ENCODE measurements at regions not wholly inside any gene's neighbourhood (a gene's known extent, or its start where the extent isn't known, plus 50 kb on each side); places are given as distances from the start of the nearest gene placed in this dataset.

DNA sequence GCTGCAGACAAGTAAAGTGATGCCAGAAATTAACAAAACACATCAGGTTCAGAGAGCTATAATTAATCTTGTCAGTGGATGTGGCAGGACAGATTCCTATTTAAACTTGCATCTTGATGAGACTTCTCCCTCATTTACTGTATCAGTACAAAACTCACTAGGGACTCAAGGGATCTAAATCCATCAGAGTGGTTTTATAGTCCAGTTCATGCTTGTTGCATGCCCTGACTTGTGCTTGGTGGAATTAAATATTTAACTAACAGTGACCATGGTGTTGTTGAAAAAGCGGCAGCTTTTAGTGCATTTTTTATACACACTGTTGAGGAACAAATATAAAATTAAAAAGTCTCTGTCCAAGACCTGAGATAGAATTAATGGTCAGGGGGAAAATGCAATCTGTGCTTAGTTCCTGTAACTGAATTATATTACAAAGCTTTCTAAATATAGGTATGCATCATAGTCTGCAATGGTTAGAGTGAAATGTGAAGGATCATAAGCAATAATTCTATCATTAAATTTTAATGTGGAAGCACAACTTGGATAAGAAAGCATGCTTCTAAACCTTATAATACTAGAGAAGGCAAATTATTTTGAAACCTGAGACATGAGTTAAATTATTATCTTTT is 1475.5 kb upstream of the TENM4 start:
- CTCF ChIA-PET (ENCODE audit: partially characterized antibody) = no interaction called here
- Histone ChIP-seq H3K23ac (ENCODE audit: insufficient read length) (no peak overlapping the region), H2AK5ac (ENCODE audit: low read depth, low read length) (no peak overlapping the region), H2BK12ac (ENCODE audit: low read depth, low read length) (no peak overlapping the region), H3K27me3 (replicated peaks in 1 of 4; ENCODE audit: control insufficient read depth in 3 of 4, extremely low read depth in 1 of 4, insufficient read depth in 3 of 4, low read length in 3 of 4) (no peaks in the 10 kb centered on the region), H3K23me2 (ENCODE audit: low read depth, low read length) (no peaks in the 10 kb centered on the region; the same call in 1 of the 2 replicates), H3K9me3 (ENCODE audit: insufficient read depth in 2 of 2, low read depth in 1 of 2, low read length in 1 of 2) (no peaks in the 10 kb centered on the region), H4K5ac (ENCODE audit: insufficient read length, low read depth, low read length) (no peak overlapping the region), H4K91ac (replicated peaks; ENCODE audit: insufficient read length, low read length) (no peak overlapping the region), H2BK15ac (ENCODE audit: low read length) (no peak overlapping the region), H3K27ac (ENCODE audit: low read depth, low read length) (no peak overlapping the region), H2AFZ (ENCODE audit: low read length) (no peak overlapping the region), H2BK20ac (ENCODE audit: low read length) (no peak overlapping the region), H3K14ac (ENCODE audit: insufficient read length) (no peak overlapping the region), H3K4me3 (ENCODE audit: extremely low read depth in 1 of 4, insufficient read depth in 2 of 4, low read depth in 3 of 4, low read length in 4 of 4) (no peak overlapping the region), H3K79me2 (ENCODE audit: control insufficient read depth in 1 of 2, insufficient read depth in 2 of 2, low read length in 2 of 2) (no peaks in the 10 kb centered on the region), H4K8ac (ENCODE audit: extremely low read depth, insufficient read depth, low read length) (no peak overlapping the region), H3K79me1 (ENCODE audit: low read depth, low read length) (no peaks in the 10 kb centered on the region), H3K4ac (replicated peaks; ENCODE audit: insufficient read length, low read depth, low read length) (no peak overlapping the region), H2BK120ac (replicated peaks; ENCODE audit: low read depth, low read length) (no peak overlapping the region), H4K20me1 (replicated peaks in 1 of 2; ENCODE audit: control insufficient read depth in 1 of 2, insufficient read depth in 2 of 2, low read length in 2 of 2) (no peaks in the 10 kb centered on the region), H3K18ac (ENCODE audit: extremely low read depth, low read length) (no peak overlapping the region), H3K36me3 (ENCODE audit: control insufficient read depth in 2 of 4, insufficient read depth in 4 of 4, low read length in 3 of 4) (no peaks in the 10 kb centered on the region), H3K56ac (replicated peaks; ENCODE audit: insufficient read length, low read depth, low read length) (no peak overlapping the region), H3K9ac (replicated peaks in 1 of 4; ENCODE audit: extremely low read depth in 1 of 4, low read depth in 3 of 4, low read length in 3 of 4) (no peak overlapping the region), H2BK5ac (ENCODE audit: low read depth, low read length) (no peak overlapping the region), H3K4me2 (ENCODE audit: insufficient read depth in 1 of 2, low read depth in 2 of 2, low read length in 2 of 2) (no peak overlapping the region), H3K4me1 (replicated peaks in 1 of 4; ENCODE audit: control insufficient read depth in 3 of 4, insufficient read depth in 4 of 4, low read length in 3 of 4) (no peaks in the 10 kb centered on the region)
- 96% methylated on average over 1 of the region's 1 CpG; no CpG with 5 or more reads in 1 of the 2 experiments for WGBS, 2 experiments (ENCODE audit: extremely low coverage in 1 of 2, insufficient coverage in 1 of 2, insufficient read length in 1 of 2, insufficient replicate concordance in 2 of 2, low coverage in 1 of 2, low lambda C conversion rate in 2 of 2, missing lambda C conversion rate in 1 of 2)
- FAIRE-seq = no peak
- DNase-seq (ENCODE audit: low read depth in 1 of 2, low spot score in 2 of 2) = no peak
- POLR2A ChIA-PET (ENCODE audit: partially characterized antibody) = no interaction called here
- TF ChIP-seq CEBPB (IDR thresholded peaks at IDR 0.05; ENCODE audit: low read depth, low read length) = no peak
- no peak for TF ChIP-seq CHD1 (IDR thresholded peaks at IDR 0.05; ENCODE audit: low read depth, low read length)
- no peak for TF ChIP-seq RXRA (IDR thresholded peaks at IDR 0.05; ENCODE audit: insufficient read depth, low read depth, low read length)
- TF ChIP-seq POLR2AphosphoS5 (IDR thresholded peaks at IDR 0.05; ENCODE audit: low read depth, low read length) = no peak
- no peak for TF ChIP-seq MAFK (IDR thresholded peaks at IDR 0.05; ENCODE audit: low read depth, low read length)
- TF ChIP-seq, protein P1, sequence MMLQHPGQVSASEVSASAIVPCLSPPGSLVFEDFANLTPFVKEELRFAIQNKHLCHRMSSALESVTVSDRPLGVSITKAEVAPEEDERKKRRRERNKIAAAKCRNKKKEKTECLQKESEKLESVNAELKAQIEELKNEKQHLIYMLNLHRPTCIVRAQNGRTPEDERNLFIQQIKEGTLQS (IDR thresholded peaks at IDR 0.05; ENCODE audit: insufficient read depth, low read depth, low read length) = no peak
- no peak for TF ChIP-seq SIX5 (IDR thresholded peaks at IDR 0.05; ENCODE audit: low read depth, low read length)
- no peak for TF ChIP-seq JUN (IDR thresholded peaks at IDR 0.05; ENCODE audit: low read depth, low read length)
- TF ChIP-seq RAD21 (IDR thresholded peaks at IDR 0.05 in 1 of 2, conservative IDR thresholded peaks at IDR 0.05 in 1 of 2; ENCODE audit: low read depth in 2 of 2, low read length in 2 of 2) = no peak
- no peak for TF ChIP-seq TBP (IDR thresholded peaks at IDR 0.05; ENCODE audit: low read depth, low read length)
- no peak for TF ChIP-seq TEAD4 (IDR thresholded peaks at IDR 0.05; ENCODE audit: low read depth, low read length)
- no peak for TF ChIP-seq RNF2 (IDR thresholded peaks at IDR 0.05; ENCODE audit: borderline replicate concordance, low read depth, low read length, missing control alignments, poor library complexity, severe bottlenecking)
- no peak for TF ChIP-seq CBX8 (IDR thresholded peaks at IDR 0.05; ENCODE audit: borderline replicate concordance, low read depth, low read length)
- TF ChIP-seq TAF1 (IDR thresholded peaks at IDR 0.05; ENCODE audit: low read depth, low read length) = no peak

All from H1 (cell line).